Fibroblast of lung (primary cell): ENCODE measurements at regions not wholly inside any gene's neighbourhood (a gene's known extent, or its start where the extent isn't known, plus 50 kb on each side); places are given as distances from the start of the nearest gene placed in this dataset.

ENCODE experiments used
- DNase-seq, 2 donors: peaks; one replicate each; pipeline versions ENCODE4 v3.0.0 to v3.0.0-alpha.2; 2010; ENCODE audit warnings: low read depth in 2 of 2
- H2AFZ ChIP-seq: 2 replicates; pipeline ENCODE4 v1.5.1; 2012; ENCODE audit warnings: low read length, control low read depth, inconsistent platforms
- H3K27ac ChIP-seq: 2 replicates; pipeline ENCODE4 v1.5.1; 2011; ENCODE audit warnings: low read length, control low read depth; ENCODE audit not compliant: insufficient read depth
- H3K27me3 ChIP-seq: 2 replicates; pipeline ENCODE4 v1.5.1; 2011; ENCODE audit warnings: mild to moderate bottlenecking, low read length; ENCODE audit not compliant: control insufficient read depth, insufficient read depth
- H3K36me3 ChIP-seq: 2 replicates; pipeline ENCODE4 v1.5.1; 2011; ENCODE audit warnings: low read length; ENCODE audit not compliant: control insufficient read depth, insufficient read depth
- H3K4me1 ChIP-seq: 2 replicates; pipeline ENCODE4 v1.5.1; 2011; ENCODE audit warnings: low read length; ENCODE audit not compliant: control insufficient read depth, insufficient read depth; ENCODE audit errors: extremely low read depth
- H3K4me2 ChIP-seq: 2 replicates; pipeline ENCODE4 v1.5.1; 2011; ENCODE audit warnings: low read length, control low read depth; ENCODE audit not compliant: insufficient read depth; ENCODE audit errors: extremely low read depth
- H3K4me3 ChIP-seq, 4 experiments: fragments of 200-600 bp in 1 of 4; sonication (generic) in 1 of 4; replicated peaks in 1 of 4; 2 replicates each; pipeline ENCODE4 v1.5.1; 2011 to 2016; ENCODE audit warnings: low read length in 4 of 4, low read depth in 3 of 4, mild to moderate bottlenecking in 3 of 4, control low read depth in 2 of 4, inconsistent platforms in 1 of 4, mixed read lengths in 1 of 4; ENCODE audit not compliant: insufficient read depth in 1 of 4; ENCODE audit errors: control extremely low read depth in 1 of 4
- H3K79me2 ChIP-seq: 2 replicates; pipeline ENCODE4 v1.5.1; 2012; ENCODE audit warnings: mild to moderate bottlenecking, low read length, inconsistent platforms; ENCODE audit not compliant: control insufficient read depth, insufficient read depth
- H3K9ac ChIP-seq: 2 replicates; pipeline ENCODE4 v1.5.1; 2011; ENCODE audit warnings: mild to moderate bottlenecking, low read length, control low read depth; ENCODE audit not compliant: insufficient read depth
- H3K9me3 ChIP-seq: 2 replicates; pipeline ENCODE4 v1.5.1; 2012; ENCODE audit warnings: low read depth, low read length; ENCODE audit not compliant: control insufficient read depth, insufficient read depth
- H4K20me1 ChIP-seq: 2 replicates; pipeline ENCODE4 v1.5.1; 2011; ENCODE audit warnings: low read length; ENCODE audit not compliant: control insufficient read depth, insufficient read depth; ENCODE audit errors: extremely low read depth
- EZH2 ChIP-seq: IDR thresholded peaks from 2 replicates; pipeline ENCODE4 v1.5.1; 2012; ENCODE audit warnings: low read length, control low read depth, mild to moderate bottlenecking; ENCODE audit errors: missing control alignments
- TF ChIP-seq, protein P1 (sequence below), 2 donors: IDR thresholded peaks in 1 of 2; conservative IDR thresholded peaks in 1 of 2; 1 replicate in 1 of 2; 2 replicates in 1 of 2; pipeline ENCODE4 v1.5.1; 2011 to 2012; ENCODE audit warnings: low read length in 2 of 2, control low read depth in 1 of 2, inconsistent platforms in 1 of 2, low read depth in 1 of 2, mild to moderate bottlenecking in 1 of 2

DNA sequence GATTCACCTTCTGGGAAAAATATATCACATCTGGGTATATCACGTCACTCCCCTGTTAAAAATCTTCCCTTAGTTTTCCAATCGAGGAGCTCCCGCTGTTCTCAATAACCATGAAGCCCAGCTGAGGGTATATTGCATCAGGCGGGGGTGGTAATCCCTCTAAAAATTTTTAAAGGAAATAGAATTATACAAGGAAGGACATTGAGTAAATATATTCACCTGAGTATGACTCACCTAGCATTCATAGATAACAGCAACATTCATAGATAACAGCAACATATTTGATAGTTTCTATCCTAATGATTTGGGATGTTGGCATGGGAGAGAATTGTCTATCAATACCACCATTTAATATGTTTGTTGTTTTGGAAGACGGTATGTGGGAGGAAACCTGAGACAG, 473.6 kb downstream of the RMST start:
- Histone ChIP-seq H3K9me3 (no peaks in the 10 kb centered on the region), H3K36me3 (no peaks in the 10 kb centered on the region), H2AFZ (no peak overlapping the region), H3K9ac (no peak overlapping the region), H3K4me2 (no peak overlapping the region), H3K27ac (no peak overlapping the region), H3K4me3 (no peak overlapping the region), H3K4me1 (no peaks in the 10 kb centered on the region), H3K27me3 (no peaks in the 10 kb centered on the region), H3K79me2 (no peaks in the 10 kb centered on the region), H4K20me1 (no peaks in the 10 kb centered on the region)
- TF ChIP-seq EZH2 = no peak
- TF ChIP-seq, protein P1, sequence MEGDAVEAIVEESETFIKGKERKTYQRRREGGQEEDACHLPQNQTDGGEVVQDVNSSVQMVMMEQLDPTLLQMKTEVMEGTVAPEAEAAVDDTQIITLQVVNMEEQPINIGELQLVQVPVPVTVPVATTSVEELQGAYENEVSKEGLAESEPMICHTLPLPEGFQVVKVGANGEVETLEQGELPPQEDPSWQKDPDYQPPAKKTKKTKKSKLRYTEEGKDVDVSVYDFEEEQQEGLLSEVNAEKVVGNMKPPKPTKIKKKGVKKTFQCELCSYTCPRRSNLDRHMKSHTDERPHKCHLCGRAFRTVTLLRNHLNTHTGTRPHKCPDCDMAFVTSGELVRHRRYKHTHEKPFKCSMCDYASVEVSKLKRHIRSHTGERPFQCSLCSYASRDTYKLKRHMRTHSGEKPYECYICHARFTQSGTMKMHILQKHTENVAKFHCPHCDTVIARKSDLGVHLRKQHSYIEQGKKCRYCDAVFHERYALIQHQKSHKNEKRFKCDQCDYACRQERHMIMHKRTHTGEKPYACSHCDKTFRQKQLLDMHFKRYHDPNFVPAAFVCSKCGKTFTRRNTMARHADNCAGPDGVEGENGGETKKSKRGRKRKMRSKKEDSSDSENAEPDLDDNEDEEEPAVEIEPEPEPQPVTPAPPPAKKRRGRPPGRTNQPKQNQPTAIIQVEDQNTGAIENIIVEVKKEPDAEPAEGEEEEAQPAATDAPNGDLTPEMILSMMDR (conservative IDR thresholded peaks at IDR 0.05 in 1 of 2, IDR thresholded peaks at IDR 0.05 in 1 of 2; ENCODE audit: low read depth in 1 of 2, low read length in 2 of 2) = no peak
- no peak for DNase-seq

DNA sequence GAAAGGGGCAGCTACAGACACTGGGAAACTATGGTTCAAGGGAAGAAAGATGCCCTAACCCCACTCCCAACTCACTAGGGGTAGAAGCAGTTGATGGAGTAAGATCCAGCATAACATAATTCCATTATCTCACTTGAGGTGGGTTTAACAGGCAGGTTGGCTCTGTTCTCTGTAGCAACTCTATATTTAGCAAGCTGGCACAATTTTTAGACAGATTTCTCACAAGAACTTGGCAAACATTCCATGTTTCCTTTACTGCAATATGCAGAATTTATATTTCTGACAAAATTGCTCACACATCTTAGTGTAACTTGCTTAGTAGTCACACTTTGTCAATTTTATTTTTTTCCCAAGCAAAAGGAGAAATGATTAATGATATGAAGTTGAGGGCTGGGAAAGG, 475.4 kb downstream of the RMST start:
- H3K4me2 ChIP-seq = no peak overlapping the region
- H3K9ac ChIP-seq = no peak overlapping the region
- H3K79me2 ChIP-seq = no peaks in the 10 kb centered on the region
- H3K4me1 ChIP-seq = no peaks in the 10 kb centered on the region
- no peaks in the 10 kb centered on the region for H4K20me1 ChIP-seq
- DNase-seq = no peak
- TF ChIP-seq EZH2 = no peak
- TF ChIP-seq, protein P1 (conservative IDR thresholded peaks at IDR 0.05 in 1 of 2, IDR thresholded peaks at IDR 0.05 in 1 of 2; ENCODE audit: low read depth in 1 of 2, low read length in 2 of 2) = no peak
- H3K27me3 ChIP-seq = no peaks in the 10 kb centered on the region
- no peaks in the 10 kb centered on the region for H3K9me3 ChIP-seq
- no peaks in the 10 kb centered on the region for H3K36me3 ChIP-seq
- H3K27ac ChIP-seq = no peak overlapping the region
- H3K4me3 ChIP-seq = no peak overlapping the region
- no peak overlapping the region for H2AFZ ChIP-seq

DNA sequence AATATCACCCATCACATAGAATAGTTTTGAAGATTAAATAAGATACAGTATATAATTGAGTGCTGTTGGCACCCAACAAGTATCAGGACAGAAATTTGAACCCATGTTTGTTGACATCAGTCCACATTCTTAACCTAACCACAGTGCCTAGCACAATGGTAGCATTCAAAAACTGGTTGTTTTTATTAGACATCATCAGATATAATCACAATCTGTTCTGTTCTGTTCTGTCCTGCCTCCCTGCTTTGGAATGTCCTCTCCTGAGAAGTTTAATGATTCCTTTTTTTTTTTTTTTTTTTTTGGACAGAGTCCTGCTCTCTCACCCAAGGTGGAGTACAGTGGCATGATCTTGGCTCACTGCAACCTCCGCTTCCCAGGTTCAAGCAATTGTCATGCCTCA, 476.6 kb downstream of the RMST start:
- Histone ChIP-seq H3K27me3 (no peaks in the 10 kb centered on the region), H2AFZ (no peak overlapping the region), H3K4me2 (no peak overlapping the region), H3K9me3 (no peaks in the 10 kb centered on the region), H3K79me2 (no peaks in the 10 kb centered on the region), H3K4me1 (no peaks in the 10 kb centered on the region), H3K9ac (no peak overlapping the region), H3K36me3 (no peaks in the 10 kb centered on the region), H4K20me1 (no peaks in the 10 kb centered on the region), H3K27ac (no peak overlapping the region), H3K4me3 (no peak overlapping the region)
- TF ChIP-seq, protein P1 (conservative IDR thresholded peaks at IDR 0.05 in 1 of 2, IDR thresholded peaks at IDR 0.05 in 1 of 2; ENCODE audit: low read depth in 1 of 2, low read length in 2 of 2) = no peak
- no peak for TF ChIP-seq EZH2
- no peak for DNase-seq
